GM11168 (cell line): ENCODE measurements at regions not wholly inside any gene's neighbourhood (a gene's known extent, or its start where the extent isn't known, plus 50 kb on each side); places are given as distances from the start of the nearest gene placed in this dataset.
"Not testable (repeated sequence)": the region's sequence is repeated elsewhere in the genome, so short reads cannot be mapped to it uniquely, and the experiment has no call there.

Source experiments
- in situ Hi-C: fragments of 300-500 bp; cut with MboI; formaldehyde crosslinking; loops from one replicate; pipeline ENCODE4 v1.12.0; 2022; ENCODE audit warnings: low sequenced_read_pairs; ENCODE audit not compliant: unreplicated experiment

DNA sequence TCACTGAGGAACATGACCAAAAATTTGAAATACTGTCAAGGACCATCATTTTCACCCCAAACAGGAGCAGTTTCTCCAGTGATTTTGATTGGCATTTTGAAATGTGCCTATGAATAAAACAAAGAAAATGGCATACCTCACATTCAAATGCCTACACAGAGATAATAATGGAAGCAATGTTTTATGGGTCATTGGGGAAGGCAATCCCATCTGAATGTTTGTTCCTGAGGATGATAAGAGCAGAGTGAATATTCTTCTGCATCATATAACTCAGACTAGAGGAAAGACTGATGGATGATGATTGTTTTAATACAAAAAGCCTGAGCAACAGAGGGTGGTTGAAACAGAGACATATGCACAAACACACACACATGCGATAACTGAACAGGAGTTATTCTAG lies 2749.9 kb downstream of the PCDH9 start:
- in situ Hi-C loops, result no loop called here

DNA sequence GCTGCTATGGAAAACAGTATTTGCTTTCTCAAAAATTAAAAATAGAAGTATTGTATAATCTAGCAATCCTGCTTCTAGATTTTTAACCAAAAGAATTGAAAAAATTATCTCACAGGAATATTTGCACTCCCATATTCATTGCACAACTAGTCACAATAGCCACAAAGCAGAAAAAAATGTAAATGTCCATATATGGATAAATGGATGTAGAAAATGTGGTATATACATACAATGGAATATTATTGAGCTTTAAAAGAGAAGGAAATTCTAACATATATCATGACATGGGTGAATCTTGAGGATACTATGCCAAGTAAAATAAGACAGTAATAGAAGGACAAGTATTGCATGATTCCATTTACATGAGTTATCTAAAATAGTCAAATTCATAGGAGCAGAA lies 2753.0 kb downstream of the PCDH9 start:
- in situ Hi-C loops, result no loop called here

DNA sequence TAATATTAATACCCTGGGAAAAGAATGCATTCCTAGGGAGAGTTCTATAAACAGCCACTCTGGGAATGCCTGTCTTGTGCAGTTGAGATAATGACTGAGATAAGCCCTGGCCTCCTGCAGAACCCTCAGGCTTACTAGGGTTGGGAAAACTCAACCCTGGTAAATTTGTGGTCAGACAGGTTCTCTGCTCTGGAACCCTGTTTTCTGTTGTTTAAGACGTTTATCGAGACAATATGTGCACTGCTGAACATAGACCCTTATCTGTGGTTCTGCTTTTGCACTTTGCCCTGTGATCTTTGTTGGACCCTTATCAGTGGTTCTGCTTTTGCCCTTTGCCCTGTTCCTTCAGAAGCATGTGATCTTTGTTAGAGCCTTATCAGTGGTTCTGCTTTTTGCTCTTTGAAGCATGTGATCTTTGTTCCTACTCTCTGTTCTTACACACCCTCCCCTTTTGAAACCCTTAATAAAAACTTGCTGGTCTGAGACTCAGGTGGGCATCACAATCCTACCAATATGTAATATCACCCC lies 2754.0 kb downstream of the PCDH9 start:
- in situ Hi-C loops, result not testable (repeated sequence)

DNA sequence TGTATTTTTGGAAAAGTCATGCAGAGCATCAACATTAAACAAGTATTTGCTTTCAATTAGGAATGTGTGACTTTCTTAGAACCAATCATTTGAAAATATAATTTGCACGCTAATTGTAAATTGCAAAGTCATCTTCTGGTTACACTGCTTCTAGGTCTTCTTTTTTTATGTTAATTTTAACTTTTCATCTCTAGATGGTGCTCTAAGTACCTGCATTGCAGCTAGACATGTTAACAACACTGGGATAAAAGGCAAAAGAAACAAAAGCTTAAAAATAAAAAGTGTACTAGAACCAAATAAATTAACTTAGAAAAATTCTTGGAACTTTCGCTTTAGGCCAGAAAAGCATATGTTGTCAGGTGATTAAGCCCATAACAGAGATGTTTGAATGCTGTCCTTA lies 2758.2 kb downstream of the PCDH9 start:
- in situ Hi-C loops, result no loop called here

DNA sequence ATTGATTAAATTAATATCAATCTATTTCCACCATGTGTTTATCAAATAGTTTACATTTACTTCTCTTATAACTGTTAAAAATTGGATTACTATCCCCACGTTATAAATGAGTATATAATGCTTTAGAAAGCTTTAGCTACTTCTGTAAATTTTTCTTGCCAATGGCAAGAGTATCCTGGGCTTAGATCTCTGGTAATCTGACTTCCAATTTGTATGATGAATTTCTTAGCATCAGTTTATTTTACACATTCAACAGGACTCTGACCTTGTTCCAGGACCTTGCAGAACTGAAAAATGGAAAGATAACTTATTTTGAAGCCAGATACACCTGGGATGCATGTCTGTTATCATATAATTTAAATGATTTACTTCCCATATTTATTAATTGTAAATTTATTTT lies 2759.4 kb downstream of the PCDH9 start:
- in situ Hi-C loops, result no loop called here

DNA sequence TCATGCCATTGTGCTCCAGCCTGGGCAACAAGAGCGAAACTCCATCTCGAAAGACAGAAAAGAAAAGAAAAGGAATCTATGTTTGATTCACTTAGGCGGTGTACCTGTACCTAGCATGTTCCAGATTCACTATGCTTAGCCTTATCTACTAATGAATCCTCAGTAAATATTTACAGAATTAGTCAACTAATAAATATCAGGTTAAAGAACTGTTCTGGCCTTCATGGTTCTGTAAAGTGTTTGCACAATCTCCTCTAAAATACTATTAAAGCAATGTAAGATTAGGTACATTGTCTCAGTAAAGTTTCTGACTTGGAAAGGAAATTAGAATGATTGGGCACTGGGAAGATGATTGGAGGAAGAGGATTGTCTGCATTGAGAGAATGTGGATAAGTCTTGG lies 2770.4 kb downstream of the PCDH9 start:
- in situ Hi-C loops, result no loop called here

DNA sequence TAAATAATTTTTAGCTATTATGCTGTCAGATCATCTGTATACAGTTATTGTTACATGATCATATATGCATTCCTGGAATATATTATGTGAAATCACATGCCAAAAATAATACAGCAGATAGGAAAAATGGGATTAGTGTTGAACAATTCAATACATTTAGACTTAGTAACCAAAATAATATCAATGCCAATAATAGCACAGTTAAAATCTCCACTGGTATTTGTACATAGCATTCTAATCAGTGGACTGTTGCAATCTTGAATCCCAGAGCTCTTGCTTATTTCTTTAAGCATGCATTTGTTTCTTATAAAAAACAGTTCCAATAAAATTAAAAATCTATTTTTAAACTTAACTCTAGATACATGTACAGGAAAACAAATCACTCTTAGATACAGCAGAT lies 2772.2 kb downstream of the PCDH9 start:
- in situ Hi-C loops, result no loop called here

DNA sequence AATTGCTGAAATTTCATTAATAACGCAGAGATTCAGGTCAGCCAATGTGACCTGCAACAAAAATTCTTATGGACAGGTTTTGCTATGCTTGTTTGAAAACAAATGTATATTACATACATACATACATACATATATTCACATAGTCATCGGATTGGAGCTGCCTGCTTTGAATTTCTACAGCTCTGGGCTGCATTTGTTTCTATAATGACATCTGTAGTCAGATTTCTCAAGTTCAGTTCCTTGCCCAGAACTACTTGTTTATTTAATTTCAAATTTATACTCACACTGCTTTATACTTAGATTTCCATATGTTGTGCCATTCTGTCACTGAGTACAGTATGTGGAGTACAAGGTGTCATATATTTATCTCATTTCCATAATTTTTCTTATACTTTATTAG lies 2775.0 kb downstream of the PCDH9 start:
- in situ Hi-C loops, result no loop called here

DNA sequence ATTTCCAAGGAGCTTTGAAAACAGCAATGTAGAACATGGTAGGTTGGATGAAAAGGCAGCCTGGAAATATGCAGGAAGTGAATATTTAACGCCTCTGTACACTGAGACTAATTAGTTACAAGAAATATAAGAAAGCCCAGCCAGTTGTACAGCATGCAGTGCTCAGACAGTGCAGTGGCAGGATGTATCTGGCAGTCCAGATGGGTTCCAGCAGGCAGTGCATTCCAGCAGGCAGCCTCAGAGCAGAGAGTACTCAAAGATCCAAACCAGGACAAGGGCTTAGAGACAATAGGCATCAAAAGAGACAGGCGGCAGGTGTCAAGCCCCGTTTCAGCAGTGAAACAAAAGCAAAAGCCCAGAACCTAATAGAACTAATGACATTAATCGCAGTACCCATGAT lies 2776.3 kb downstream of the PCDH9 start:
- in situ Hi-C loops, result no loop called here

DNA sequence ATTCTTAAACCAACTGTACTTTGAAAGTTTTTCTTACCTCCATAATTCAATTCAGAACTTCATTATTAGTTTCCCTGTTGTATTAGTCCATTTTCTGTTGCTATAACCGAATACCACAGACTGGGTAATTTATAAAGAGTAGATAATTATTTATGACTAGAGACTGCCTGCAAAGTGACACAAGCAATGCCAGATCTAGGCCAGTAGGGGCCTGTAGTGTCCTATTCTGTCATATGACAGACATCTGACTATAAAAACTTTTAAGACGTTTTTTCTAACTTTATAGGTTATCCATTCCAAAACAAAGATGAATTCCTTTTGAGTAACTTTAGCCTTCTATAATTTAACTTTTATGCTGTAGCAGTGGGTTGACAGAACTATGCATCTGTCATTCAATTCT lies 2783.8 kb downstream of the PCDH9 start:
- in situ Hi-C loops, result no loop called here

DNA sequence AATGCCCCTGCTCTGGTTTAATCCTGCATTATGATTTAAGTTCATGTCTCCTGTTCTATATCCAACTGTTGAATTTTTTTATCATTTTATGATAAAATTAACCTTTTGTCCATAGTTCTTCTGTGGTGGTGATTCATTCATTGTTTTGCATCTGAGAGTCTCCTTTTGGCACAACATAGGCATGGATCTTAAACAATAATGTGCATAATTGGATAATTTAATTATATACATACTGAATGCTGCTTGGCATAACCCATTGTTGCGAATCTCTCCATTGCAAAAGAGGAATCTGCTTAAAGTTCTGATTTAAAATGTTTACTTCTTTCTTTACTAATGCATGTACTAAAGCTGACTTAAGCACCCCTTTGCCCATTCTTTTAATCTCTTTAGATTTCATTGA lies 2788.4 kb downstream of the PCDH9 start:
- in situ Hi-C loops, result no loop called here

DNA sequence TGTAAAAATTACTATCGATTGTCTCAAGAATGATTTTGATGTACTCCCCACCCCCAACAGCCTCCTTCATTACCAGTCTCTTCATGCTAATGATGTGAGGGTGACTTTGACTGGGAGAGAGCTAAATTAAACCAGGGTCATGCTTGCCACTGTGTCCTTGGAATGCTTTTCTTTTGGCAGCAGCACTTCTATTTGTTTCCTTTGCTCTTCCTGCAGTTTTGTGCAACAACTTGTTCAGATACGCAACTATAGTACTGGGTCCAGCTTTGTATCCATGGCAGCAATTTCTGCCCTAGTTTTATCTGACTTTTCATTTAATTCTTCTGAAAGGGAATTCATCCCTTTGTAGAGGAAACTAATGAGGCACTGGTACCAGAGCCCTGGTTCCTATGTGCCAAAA lies 2792.1 kb downstream of the PCDH9 start:
- in situ Hi-C loops, result no loop called here

DNA sequence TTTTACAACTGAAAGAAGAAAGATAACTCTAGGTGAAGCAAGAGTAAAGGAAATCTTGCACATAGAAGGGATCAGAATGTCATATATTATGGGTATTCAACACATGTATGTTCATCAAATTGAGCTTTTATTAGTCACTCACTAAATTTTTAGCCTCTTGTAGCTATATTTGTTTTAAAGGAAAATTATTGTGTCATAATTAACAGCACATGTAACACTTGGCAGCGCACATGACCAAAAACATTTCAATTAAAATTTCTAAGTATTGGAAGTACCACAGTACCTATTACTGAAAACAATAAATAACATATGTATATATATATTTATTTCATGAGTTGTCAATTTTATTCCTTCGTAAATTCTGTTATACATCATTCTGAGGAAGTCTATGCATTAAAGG lies 2800.4 kb downstream of the PCDH9 start:
- in situ Hi-C loops, result no loop called here

DNA sequence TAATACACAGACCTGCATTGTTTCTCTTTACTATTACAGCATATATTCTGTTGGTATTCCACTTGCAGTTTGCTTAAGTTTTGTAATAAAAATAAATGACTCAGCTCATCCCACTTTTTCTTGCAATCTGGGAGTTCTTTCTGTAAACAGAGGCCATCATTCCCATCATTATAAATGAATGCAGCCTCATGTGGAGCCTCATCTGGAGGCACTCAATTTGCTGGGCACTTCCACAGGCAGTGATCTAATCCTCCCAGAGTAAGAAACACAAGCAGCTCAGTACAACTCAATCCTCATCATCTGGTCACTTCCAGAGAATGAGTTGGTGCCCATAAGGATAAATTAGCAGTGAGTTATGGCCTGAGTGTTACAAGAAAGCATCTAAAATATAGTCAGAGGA lies 2801.9 kb downstream of the PCDH9 start:
- in situ Hi-C loops, result no loop called here

DNA sequence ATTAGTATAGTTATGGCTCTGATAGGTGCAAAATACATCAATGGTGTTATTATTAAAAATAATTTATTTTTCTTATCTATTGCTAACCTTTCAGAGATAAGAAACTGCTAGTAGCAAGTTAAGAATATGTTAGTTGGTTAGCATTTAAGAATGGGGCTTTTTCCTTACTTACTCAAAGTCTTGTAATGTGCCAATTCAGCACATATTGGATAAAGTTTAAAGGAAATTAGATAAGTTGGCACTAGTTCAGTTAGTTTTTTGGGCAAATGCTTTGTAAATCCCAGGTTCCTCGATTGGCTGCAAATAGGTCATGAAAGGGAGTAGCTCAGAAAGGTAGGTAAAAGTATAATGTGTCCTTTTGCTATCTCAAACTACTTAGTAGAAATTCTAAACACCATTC lies 2806.7 kb downstream of the PCDH9 start:
- in situ Hi-C loops, result no loop called here

DNA sequence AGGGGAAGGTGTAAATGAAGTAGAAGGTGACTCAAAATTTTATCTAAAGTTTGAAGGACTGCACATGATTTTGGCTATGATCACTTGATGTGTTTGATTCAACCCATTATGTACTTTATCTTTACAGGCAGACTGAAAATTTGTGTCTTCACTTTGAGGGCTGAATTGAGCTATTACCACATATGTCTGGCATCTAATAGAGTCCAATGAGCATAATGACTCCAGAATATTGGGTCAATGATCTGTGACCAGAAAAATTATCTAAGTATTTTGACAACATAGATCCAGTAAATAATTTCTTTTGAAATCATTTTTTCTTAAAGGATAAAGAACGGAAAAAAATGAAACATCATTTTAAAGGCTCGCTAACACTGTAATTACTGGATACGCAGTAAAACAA lies 2810.0 kb downstream of the PCDH9 start:
- in situ Hi-C loops, result no loop called here

DNA sequence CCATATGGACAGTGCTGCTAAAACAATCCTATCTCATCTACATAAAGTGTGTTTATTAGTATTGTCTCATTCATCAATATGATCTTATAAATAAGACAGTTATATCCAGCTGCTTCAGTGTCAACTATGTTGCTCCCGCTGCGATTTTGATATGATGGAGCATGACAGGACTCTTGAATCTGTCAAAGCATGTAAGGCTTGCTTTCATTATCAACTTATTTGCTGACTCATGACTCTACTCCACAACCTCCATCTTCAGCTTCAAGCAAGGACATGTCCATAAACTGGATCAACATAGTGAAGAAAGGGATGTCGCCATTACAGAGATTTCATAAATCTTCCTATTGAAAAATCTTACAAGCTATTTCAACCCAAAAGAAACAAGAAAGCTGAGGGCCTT lies 2812.6 kb downstream of the PCDH9 start:
- in situ Hi-C loops, result no loop called here

DNA sequence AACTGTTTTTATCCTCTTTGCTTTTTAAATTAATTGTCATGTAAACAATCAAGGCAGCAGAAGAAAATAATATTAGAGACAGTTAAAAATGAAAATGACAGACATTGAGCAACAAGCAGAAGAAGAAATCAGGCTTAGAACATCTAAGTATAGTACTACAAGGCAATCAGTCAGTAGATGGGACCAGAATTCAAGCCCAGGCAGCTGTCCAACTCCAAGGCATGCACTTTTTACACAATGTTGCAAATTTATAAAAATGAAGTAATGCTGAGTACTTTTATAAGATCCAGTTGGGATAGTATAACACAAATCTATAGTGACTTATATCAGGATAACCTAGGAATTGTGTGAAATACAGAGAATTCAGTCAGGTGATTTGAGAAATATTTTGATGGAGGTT lies 2815.8 kb downstream of the PCDH9 start:
- in situ Hi-C loops, result no loop called here

DNA sequence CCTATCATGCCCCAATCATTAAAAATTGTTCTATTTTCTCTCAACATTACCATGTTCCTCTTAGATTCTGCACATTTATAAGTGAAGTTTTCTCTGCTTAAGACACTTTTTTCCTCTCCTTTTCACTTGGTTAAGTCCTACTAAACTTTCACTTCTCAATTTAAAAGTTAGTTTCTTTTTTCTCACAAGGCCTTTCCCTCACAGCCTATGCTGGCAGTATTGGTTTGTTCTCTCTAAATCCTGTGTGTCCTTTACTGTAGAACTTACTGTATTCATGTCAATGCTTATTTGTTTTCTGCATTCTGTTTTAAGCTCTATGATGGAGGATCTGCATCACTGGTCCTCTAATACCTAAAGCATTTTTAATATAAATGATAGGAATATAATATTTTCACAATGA lies 2816.6 kb downstream of the PCDH9 start:
- in situ Hi-C loops, result no loop called here

DNA sequence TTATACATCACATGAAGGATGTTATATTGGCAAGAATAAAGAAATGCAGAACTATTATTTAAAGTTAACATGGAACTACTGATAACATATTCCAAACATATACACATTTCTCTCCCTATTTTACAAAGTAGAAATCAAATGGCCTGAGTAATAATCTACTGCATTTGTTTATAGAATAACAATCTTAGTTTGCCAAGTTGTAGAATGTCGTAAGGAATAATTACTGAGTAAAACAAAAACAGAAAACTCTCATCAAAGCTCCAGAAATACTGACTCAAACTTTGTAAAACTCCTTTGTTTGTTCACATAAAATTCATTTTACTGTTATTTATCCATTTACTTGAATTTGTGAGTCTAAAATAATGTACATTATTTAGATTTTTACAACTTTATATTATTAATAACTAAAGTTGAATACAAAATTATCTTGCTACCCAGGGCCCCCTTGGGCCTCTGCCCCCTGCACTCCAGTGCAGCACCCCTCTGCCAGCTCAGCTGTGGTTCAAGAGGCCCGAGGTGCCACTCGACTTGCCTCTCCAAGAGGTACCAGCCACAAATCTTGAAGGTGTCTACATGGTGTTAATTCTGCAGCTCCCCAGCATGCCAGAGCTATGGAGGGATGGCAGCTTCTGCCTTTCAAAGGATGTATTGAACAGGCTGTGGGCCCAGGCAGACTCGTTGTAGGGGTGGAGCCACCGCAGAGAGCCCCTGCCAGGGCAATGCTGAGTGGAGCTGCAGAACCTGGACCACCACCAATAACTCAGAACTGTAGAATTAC lies 2819.7 kb downstream of the PCDH9 start:
- in situ Hi-C loops, result no loop called here

DNA sequence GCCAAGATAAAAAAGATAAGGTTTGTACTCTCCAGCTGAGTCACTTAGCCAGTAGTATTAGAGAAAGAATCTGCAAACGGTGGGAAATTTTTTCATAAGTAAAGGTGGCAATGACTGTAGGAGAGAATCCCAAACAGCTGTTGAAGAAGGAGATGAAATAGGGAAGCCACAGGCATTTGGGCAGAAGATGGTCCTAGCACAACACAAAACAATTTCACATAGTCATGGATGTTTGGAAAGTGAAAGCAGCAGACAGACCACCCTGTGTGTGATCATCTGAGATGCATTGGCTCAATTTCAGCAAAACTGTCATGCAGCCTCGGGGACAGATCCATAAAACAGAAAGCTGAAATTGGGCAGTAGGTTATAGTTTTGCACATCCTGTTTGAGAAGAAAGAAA lies 2832.4 kb downstream of the PCDH9 start:
- in situ Hi-C loops, result no loop called here

DNA sequence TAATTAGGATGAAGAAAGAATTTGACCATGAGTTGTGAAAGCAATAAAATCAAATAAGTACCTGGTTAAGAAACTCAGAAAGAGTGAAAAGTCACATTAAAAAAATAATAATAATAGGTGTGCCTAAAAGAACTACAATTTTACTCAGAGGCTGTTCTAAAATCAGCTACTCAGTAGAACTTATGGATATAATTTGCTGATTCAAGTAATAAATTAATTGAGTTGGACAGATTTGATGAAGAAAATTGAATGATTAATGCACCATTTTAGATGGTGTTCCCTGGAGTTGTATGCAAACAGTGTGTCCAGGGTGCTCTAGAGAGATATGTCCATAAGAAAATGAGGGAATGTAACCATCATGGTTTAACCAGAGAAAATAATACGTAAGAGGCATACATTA lies 2852.5 kb downstream of the PCDH9 start:
- in situ Hi-C loops, result no loop called here
